GM18873 (cell line): ENCODE measurements at regions not wholly inside any gene's neighbourhood (a gene's known extent, or its start where the extent isn't known, plus 50 kb on each side); places are given as distances from the start of the nearest gene placed in this dataset.
"Not testable (repeated sequence)": the region's sequence is repeated elsewhere in the genome, so short reads cannot be mapped to it uniquely, and the experiment has no call there.

Experiments used
- ATAC-seq: cut with Tn5 transposase; IDR thresholded peaks from one replicate; pipeline ENCODE4 v1.9.1; 2021; ENCODE audit warnings: mild to moderate bottlenecking, moderate library complexity, moderate number of reproducible peaks; ENCODE audit not compliant: unreplicated experiment, low FRiP score

DNA sequence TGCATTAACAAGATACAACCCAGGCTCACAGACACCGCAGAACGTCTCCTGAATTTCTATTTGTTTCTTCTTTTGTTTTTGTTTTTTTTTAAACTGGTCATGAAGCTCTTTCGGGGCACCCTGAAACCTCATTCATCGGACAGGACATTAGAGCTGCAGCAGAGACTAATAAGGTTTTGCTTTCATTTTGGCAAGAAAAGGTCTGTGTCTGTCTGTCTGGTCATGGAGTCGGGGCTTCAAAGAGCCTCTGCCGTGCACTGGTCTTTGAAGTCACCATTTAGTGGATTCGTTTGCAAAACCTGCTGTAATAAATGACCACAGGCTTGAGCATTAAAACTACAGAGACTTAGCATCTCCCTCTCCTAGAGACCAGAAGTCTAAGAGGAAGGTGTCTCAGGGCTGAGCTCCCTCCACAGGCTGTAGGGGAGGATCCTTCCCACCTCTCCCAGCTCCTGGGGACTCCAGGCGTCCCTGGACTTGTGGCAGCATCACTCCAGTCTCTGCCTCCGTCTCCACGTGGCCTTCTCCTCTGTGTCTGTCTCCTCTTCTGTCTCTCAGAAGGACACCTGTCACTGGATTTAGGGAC, 247.5 kb downstream of the CRLF2 start:
- no peak for ATAC-seq

DNA sequence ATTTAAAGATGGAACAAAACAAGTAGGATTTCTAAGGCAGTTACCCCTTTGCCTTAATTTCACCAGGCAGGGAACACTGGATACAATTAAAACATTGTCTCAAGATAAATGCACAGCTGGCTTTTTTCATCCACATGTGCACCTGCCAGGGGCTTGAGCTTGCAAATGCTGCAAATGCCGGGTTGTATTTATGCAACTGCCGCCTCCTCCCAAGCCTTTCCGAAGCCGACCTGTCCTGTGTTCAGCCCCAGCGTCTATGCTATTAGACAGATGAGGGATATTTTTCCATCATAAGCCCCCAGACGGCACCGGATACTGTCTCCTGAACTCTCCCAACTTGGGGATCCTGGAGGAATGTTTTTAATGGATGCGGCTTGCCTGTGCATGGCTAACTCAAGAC, 251.6 kb downstream of the CRLF2 start:
- no peak for ATAC-seq

DNA sequence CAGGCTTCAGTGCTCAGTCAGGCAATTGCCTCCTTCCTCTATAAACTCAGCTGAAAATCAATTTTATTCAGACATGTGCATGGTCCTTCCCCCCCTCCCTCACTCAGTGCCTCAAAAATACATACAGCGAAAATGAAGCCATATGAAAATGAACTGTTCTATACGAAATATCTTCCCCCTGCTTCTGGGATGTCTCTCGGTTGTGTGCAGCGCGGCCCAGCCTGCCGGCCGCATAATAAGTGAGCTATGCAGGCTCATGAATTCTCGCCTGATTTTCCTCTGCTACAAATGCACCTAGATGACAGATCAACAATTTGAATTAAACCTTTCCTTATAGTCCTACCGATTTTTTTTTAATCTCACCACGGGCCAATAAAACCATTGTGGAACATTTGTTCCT, 252.9 kb downstream of the CRLF2 start:
- no peak for ATAC-seq

DNA sequence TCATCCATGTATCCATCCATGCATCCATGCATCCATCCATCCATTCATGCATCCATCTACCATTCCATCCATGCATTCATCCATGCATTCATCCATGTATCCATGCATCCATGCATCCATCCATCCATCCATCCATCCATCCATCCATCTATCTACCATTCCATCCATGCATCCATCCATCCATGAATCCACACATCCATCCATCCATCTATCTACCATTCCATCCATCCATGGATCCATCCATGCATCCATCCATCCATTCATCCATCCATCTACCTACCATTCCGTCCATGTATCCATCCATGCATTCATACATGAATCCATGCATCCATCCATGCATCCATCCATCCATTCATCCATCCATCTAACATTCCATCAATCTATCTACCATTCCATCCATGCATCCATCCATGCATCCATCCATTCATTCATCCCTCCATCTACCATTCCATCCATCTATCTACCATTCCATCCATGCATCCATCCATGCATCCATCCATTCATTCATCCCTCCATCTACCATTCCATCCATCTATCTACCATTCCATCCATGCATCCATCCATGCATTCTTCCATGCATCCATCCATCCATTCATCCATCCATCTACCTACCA, 257.2 kb downstream of the CRLF2 start:
- not testable (repeated sequence) for ATAC-seq

DNA sequence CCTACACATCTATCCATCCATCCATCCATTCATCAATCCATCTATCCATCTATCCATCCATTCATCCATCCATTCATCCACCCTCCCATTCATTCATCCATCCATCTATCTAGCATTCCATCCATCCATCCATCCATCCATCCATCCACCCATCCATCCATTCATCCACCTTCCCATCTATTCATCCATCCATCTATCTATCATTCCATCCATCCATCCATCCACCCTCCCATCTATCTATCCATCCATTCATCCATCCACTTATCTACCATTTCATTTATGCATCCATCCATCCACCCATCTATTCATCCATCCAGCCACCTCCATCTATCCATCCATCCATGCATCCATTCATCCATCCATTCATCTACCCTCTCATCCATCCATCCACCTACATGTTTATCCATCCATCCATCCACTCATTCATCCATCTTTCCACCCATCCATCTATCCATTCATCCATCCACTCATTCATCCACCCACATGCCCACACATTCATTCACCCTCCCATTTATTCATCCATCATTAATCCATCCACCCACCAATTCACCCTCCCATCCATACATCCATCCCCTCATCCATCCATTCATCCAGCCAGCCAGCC, 258.5 kb downstream of the CRLF2 start:
- no peak for ATAC-seq

DNA sequence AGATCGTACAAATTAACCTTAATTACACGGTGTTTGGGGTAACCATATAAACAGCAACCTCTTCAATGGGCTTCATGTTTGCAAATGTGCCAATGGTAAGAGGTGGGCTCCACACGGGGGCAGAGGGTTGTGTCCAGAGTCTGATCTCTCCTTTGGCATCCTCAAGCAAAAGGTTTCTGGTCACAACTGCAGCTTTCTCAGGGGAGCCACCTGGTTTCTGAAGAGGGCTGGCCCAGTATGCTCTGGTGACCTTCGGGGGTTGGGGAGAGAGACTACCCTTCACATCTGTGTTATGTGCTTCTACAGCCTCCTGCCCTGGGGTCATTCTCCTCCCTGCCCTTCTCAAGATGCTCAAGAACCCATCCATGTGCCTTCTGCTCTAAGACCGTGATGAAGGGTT, 259.6 kb downstream of the CRLF2 start:
- no peak for ATAC-seq

DNA sequence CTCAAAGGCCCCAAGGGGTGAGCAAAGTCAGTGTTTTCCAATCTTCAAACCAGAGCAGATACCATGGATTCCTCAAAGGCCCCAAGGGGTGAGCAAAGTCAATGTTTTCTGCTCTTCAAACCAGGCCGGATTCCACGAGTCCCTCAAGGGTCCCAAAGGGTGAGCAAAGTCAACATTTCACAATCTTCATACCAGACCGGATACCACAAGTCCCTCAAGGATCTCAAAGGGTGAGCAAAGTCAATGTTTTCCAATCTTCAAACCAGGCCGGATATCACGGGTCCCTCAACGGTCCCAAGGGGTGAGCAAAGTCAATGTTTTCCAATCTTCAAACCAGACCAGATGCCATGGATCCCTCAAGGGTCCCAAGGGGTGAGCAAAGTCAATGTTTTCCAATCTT, 265.2 kb downstream of the CRLF2 start:
- ATAC-seq: not testable (repeated sequence)

DNA sequence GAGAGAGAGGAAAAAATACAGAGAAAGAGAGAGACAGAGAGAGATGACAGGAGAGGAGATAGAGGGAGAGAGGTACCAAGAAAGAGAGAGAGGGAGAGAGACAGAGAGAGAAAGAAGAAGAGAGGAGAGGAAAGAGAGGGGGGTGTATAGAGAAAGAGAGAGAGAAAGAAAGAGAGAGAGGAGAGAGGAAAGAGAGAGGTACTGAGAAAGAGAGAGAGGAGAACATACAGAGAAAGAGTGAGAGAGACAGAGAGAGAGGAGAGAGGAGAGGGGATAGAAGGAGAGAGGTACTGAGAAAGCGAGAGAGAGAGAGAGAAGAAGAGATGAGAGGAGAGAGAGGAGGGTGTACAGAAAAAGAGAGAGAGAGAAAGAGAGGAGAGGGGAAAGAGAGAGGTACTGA, 269.4 kb downstream of the CRLF2 start:
- ATAC-seq: no peak

GRCh38 chrX:940691-941090, 271.8 kb downstream of the CRLF2 start:
- no peak for ATAC-seq

GRCh38 chrX:936979-937769, 275.3 kb downstream of the CRLF2 start:
- ATAC-seq: no peak

DNA sequence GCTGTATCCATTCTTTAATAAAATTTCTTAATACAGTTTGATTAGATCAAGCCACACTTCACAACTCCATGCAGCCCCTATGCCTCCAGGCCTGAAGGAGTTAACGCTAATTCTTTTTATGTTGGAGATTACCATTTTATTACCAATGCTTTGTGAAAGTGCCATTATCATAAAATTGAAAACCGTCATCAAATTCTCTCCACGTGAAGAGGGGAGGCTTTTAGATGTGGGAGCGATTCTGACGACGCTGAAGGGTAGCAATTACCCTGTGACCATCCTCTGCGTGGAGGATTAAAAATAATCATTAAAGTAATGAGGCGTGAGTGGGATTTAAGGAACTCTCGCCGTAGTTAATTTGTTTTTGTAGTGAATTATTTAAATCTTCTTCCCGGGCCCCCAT, 278.8 kb downstream of the CRLF2 start:
- ATAC-seq: no peak

- no peak for ATAC-seq
Observed at GRCh38 chrX:928606-929005, 283.8 kb downstream of the CRLF2 start.

DNA sequence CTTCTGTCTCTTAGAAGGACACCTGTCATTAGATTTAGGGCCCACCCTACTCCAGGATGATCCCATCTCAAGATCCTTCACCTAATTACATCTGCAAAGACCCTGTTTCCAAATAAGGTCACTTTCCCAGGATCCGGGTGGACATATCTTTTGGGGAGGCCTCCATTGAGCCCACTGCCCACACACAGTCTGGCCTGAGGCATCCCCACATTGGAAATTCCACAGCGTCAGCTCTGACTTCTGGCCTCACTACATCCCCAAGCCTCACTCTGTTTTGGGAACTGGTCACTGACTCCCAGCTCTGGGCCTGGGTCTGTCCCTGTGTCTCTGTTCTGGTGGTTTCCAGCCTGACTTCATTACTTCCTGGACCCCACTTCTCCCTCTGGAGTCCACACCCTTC, 285.5 kb downstream of the CRLF2 start:
- no peak for ATAC-seq

- no peak for ATAC-seq
Observed at GRCh38 chrX:926070-926469, 286.4 kb downstream of the CRLF2 start.

DNA sequence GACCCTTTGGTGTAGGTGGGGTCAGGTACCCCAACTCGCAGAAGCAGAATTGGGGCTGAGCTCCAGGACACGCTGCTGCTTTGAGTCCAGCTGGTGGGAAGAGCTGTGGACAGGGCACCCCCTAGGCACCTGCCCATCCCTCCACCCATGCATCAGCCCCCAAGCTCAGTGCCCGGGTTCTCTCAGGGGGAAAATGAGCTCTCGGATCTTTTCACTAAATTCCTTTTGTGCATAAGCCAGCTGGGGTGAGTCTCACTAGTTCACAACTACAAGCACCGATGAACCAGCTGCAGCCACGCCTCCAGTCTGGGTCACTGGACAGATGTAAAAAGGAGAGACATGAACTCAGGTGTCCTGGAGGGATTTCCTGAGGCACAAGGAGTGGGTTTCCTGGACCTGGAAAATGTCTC, 286.8 kb downstream of the CRLF2 start:
- ATAC-seq: no peak

DNA sequence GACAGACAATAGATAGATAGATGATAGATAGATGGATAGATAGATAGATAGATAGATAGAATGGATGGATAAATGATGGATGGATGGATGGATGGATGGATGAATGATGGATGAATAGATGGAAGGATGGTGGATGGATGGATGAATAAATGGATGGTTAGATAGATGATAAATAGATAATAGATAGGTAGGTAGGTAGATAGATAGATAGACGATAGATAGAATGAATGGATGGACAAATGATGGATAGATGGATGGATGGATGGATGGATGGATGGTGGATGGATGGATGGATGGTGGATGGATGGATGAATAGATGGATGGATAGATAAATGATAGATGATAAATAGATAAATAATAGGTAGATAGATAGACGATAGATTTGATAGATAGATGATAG, 287.4 kb downstream of the CRLF2 start:
- no peak for ATAC-seq

GRCh38 chrX:924017-924416, 288.4 kb downstream of the CRLF2 start:
- no peak for ATAC-seq

DNA sequence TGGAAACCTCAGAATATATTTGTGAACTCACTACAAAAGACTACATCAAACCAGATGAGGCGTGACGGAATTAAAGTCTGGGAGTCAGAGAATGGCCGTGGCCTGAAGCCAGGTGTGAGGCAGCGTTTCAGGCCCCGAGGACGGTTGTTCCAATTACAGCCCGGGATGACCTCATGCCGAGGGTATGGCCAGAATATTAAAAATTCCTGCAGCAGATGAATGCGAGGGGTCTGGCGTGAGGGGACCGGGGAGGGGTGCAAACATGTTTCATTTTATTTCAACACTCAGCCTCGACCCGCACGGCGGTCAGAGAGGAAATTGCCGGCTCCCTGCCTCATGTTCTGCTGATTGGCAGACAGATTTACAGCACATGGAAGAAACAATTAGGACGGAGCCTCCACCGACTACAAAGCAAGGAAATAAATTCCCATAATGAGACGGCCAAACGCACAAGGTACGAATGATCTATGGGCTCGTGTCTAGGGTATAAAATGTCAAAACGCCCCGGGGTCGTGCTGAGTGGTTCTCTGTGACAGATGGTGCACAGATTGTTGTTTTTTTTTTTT, 289.7 kb downstream of the SHOX start:
- no peak for ATAC-seq

DNA sequence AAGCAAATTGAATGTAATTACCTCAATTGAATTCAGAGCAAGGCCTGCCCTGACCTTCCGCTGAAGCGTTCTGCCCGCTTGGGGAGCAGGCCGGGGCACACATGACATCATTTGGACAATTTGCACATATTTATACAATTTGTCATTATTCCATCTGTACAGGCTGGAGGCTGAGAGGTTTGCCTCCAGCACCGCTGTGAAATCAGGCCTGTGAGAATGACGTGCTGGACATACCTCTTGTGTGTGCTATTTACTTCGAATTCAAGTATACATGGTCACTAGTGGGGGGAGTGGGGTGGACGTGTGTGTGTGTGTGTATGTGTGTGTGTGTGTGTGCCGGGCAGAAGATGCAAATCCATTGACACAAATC, 285.6 kb downstream of the SHOX start:
- ATAC-seq: no peak

DNA sequence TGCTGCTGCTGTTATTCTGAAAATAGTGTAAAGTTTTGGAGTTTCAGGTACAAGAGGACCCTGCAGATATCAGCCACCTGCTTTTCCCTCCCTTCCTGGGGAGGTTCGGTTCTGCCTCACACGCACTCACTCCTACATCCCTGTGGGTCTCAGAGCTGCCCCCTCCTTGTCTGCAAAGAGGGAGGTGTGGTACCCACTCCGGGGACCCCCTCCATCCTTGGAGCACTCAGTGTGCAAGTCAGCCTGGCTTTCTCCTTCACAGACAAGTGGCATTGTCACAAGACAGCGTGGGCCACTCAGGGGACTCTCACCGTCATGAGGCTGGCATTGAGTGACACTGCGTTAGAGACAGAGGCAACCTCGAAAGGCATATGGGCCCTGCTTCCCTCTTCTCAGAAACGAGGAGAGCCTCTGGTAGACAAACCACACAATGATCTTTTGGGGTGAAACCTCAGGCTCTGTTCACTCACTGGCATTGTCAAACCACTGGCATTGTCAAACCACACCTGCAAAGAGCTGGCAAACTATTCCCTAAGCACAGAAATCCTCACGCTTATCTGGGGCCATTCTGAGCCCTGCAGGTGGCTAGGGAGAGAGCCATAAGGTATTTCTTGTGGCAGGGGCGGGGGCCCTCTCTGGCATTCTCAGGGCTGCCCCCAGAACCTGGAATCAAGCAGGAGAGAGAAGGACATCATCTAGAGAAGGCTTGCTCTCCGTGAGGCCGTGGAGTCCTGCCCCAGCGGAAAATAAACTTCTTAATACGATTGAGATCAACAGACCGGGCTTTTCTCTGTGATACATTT, 285.0 kb downstream of the SHOX start:
- ATAC-seq: no peak
